ENCODE measurements at regions not wholly inside any gene's neighbourhood (a gene's known extent, or its start where the extent isn't known, plus 50 kb on each side); places are given as distances from the start of the nearest gene placed in this dataset.

GRCh38 chr16:79685871-79686270 lies 85.3 kb upstream of the MAF start:
- no peak overlapping the region for H3K27ac ChIP-seq (ENCODE audit: insufficient read depth, low read depth, low read length, poor library complexity, severe bottlenecking)
- no peaks in the 10 kb centered on the region for H3K9me3 ChIP-seq (ENCODE audit: control insufficient read depth, low read length)
- H3K4me1 ChIP-seq (ENCODE audit: control insufficient read depth, insufficient read depth, low read length) = no peaks in the 10 kb centered on the region
- H3K36me3 ChIP-seq (ENCODE audit: control insufficient read depth, insufficient read depth, low read length) = no peaks in the 10 kb centered on the region
- no peak overlapping the region for H3K4me3 ChIP-seq (ENCODE audit: insufficient read depth, low read depth, low read length)
- WGBS, 2 experiments = 75 to 96% methylated on average over 2 to 3 of the region's 3 CpGs
- no peaks in the 10 kb centered on the region for H3K27me3 ChIP-seq (ENCODE audit: control insufficient read depth, insufficient read depth, low read length, poor library complexity, severe bottlenecking)

- H3K4me1 ChIP-seq (ENCODE audit: control insufficient read depth, insufficient read depth, low read length) = no peaks in the 10 kb centered on the region
- H3K4me3 ChIP-seq (ENCODE audit: insufficient read depth, low read depth, low read length) = no peak overlapping the region
- no peak overlapping the region for H3K27ac ChIP-seq (ENCODE audit: insufficient read depth, low read depth, low read length, poor library complexity, severe bottlenecking)
- H3K27me3 ChIP-seq (ENCODE audit: control insufficient read depth, insufficient read depth, low read length, poor library complexity, severe bottlenecking) = no peaks in the 10 kb centered on the region
- no peaks in the 10 kb centered on the region for H3K36me3 ChIP-seq (ENCODE audit: control insufficient read depth, insufficient read depth, low read length)
- H3K9me3 ChIP-seq (ENCODE audit: control insufficient read depth, low read length) = no peaks in the 10 kb centered on the region
- 100% methylated on average over 1 of the region's 1 CpG; no CpG with 5 or more reads in 1 of the 2 experiments for WGBS, 2 experiments
Measured at GRCh38 chr16:79679334-79679733, 78.8 kb upstream of the MAF start.

GRCh38 chr16:79677799-79678530 lies 77.4 kb upstream of the MAF start:
- no peaks in the 10 kb centered on the region for H3K36me3 ChIP-seq (ENCODE audit: control insufficient read depth, insufficient read depth, low read length)

DNA sequence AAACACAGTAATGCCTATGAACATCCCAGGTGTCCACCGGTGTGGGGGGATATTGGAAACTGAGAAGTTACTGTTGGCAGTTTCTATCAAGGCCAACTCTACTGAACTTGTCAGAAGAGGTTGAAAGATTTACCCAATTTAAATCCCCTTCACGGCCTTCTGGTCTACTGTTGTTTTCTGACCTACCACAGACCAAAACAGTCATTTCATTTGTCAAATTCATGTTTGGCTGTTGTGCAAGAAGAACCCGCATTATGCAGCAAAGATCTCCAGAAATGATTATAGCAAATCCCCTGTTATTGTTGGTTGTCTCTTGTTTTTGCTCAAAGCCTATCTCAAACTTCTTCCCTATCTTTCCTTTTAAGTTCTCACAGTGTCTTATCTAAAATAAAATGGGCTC lies 73.1 kb upstream of the MAF start:
- no peaks in the 10 kb centered on the region for H3K4me1 ChIP-seq (ENCODE audit: control insufficient read depth, insufficient read depth, low read length)
- no peak overlapping the region for H3K4me3 ChIP-seq (ENCODE audit: insufficient read depth, low read depth, low read length)
- no peaks in the 10 kb centered on the region for H3K27me3 ChIP-seq (ENCODE audit: control insufficient read depth, insufficient read depth, low read length, poor library complexity, severe bottlenecking)
- 90 to 93% methylated on average over 3 of the region's 3 CpGs for WGBS, 2 experiments
- H3K9me3 ChIP-seq (ENCODE audit: control insufficient read depth, low read length) = peaks cover 2% of the 10 kb centered on the region
- no peak overlapping the region for H3K27ac ChIP-seq (ENCODE audit: insufficient read depth, low read depth, low read length, poor library complexity, severe bottlenecking)
- H3K36me3 ChIP-seq (ENCODE audit: control insufficient read depth, insufficient read depth, low read length) = no peaks in the 10 kb centered on the region

More at GRCh38 chr16:79677799-79678530, 77.4 kb upstream of the MAF start:
- WGBS, 2 experiments = 96 to 97% methylated on average over 6 of the region's 6 CpGs
- H3K9me3 ChIP-seq (ENCODE audit: control insufficient read depth, low read length) = no peaks in the 10 kb centered on the region
- H3K27me3 ChIP-seq (ENCODE audit: control insufficient read depth, insufficient read depth, low read length, poor library complexity, severe bottlenecking) = no peaks in the 10 kb centered on the region
- H3K4me1 ChIP-seq (ENCODE audit: control insufficient read depth, insufficient read depth, low read length) = no peaks in the 10 kb centered on the region
- no peak overlapping the region for H3K4me3 ChIP-seq (ENCODE audit: insufficient read depth, low read depth, low read length)
- no peak overlapping the region for H3K27ac ChIP-seq (ENCODE audit: insufficient read depth, low read depth, low read length, poor library complexity, severe bottlenecking)

GRCh38 chr16:79672524-79672923 lies 72.0 kb upstream of the MAF start:
- Histone ChIP-seq H3K4me1 (ENCODE audit: control insufficient read depth, insufficient read depth, low read length) (no peaks in the 10 kb centered on the region), H3K36me3 (ENCODE audit: control insufficient read depth, insufficient read depth, low read length) (no peaks in the 10 kb centered on the region), H3K4me3 (ENCODE audit: insufficient read depth, low read depth, low read length) (no peak overlapping the region), H3K9me3 (ENCODE audit: control insufficient read depth, low read length) (peaks cover 2% of the 10 kb centered on the region), H3K27ac (ENCODE audit: insufficient read depth, low read depth, low read length, poor library complexity, severe bottlenecking) (no peak overlapping the region), H3K27me3 (ENCODE audit: control insufficient read depth, insufficient read depth, low read length, poor library complexity, severe bottlenecking) (no peaks in the 10 kb centered on the region)
- 93 to 98% methylated on average over 1 to 2 of the region's 2 CpGs for WGBS, 2 experiments

DNA sequence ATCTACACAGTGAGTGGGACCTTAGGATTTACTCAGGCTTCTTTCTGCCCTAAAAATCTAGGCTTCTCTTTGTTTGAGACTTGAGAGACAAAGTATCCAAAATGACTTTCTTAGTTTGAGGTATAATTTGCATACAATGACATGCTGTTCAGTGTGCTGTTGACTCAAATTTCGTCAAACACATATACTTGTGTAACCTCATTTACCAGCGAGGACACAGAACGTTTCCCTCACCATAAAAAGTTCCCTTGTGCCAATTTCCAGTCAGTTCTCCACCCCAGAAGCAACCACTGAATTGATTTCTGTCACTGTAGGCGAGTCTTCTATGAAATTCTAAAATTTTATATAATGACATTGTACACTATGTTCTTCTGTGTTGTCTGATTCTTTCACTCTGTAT lies 68.0 kb upstream of the MAF start:
- Histone ChIP-seq H3K27me3 (ENCODE audit: control insufficient read depth, insufficient read depth, low read length, poor library complexity, severe bottlenecking) (no peaks in the 10 kb centered on the region), H3K36me3 (ENCODE audit: control insufficient read depth, insufficient read depth, low read length) (no peaks in the 10 kb centered on the region)
- WGBS, 2 experiments = 88 to 90% methylated on average over 3 of the region's 4 CpGs

DNA sequence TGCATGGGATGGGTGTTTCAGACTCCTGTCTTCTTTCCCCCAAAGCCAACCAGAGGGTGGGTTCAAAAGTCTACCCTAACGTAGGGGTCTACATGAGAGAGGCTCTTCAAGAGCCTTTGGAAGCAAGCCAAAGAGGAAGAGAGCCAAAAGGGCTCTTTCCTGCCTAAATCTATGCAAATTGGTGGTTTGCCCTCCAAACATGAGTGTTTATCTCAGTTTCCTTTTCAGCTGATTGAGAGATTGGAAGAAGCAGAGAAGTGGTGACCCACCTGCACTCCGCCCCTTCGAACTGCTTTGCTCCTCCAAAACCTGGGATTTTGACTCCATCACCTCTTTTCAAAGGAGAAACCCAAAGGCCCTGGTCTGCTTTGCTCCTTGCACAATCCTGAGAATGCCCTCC lies 65.4 kb upstream of the MAF start:
- Histone ChIP-seq H3K4me1 (ENCODE audit: control insufficient read depth, insufficient read depth, low read length) (no peaks in the 10 kb centered on the region), H3K4me3 (ENCODE audit: insufficient read depth, low read depth, low read length) (no peak overlapping the region), H3K9me3 (ENCODE audit: control insufficient read depth, low read length) (peaks cover under 1% of the 10 kb centered on the region), H3K36me3 (ENCODE audit: control insufficient read depth, insufficient read depth, low read length) (no peaks in the 10 kb centered on the region), H3K27me3 (ENCODE audit: control insufficient read depth, insufficient read depth, low read length, poor library complexity, severe bottlenecking) (no peaks in the 10 kb centered on the region), H3K27ac (ENCODE audit: insufficient read depth, low read depth, low read length, poor library complexity, severe bottlenecking) (no peak overlapping the region)
- WGBS, 2 experiments = 94% methylated on average over 3 of the region's 3 CpGs

More for the DNA sequence above, 68.0 kb upstream of the MAF start:
- Histone ChIP-seq H3K4me1 (ENCODE audit: control insufficient read depth, insufficient read depth, low read length) (no peaks in the 10 kb centered on the region), H3K9me3 (ENCODE audit: control insufficient read depth, low read length) (peaks cover 2% of the 10 kb centered on the region), H3K4me3 (ENCODE audit: insufficient read depth, low read depth, low read length) (no peak overlapping the region), H3K27ac (ENCODE audit: insufficient read depth, low read depth, low read length, poor library complexity, severe bottlenecking) (no peak overlapping the region)

- Histone ChIP-seq H3K27me3 (ENCODE audit: control insufficient read depth, insufficient read depth, low read length, poor library complexity, severe bottlenecking) (no peaks in the 10 kb centered on the region), H3K4me3 (ENCODE audit: insufficient read depth, low read depth, low read length) (no peak overlapping the region), H3K36me3 (ENCODE audit: control insufficient read depth, insufficient read depth, low read length) (no peaks in the 10 kb centered on the region), H3K27ac (ENCODE audit: insufficient read depth, low read depth, low read length, poor library complexity, severe bottlenecking) (no peak overlapping the region), H3K9me3 (ENCODE audit: control insufficient read depth, low read length) (no peaks in the 10 kb centered on the region), H3K4me1 (ENCODE audit: control insufficient read depth, insufficient read depth, low read length) (no peaks in the 10 kb centered on the region)
- 87 to 90% methylated on average over 1 of the region's 1 CpG for WGBS, 2 experiments
Measured at GRCh38 chr16:79664407-79664806, 63.9 kb upstream of the MAF start.

DNA sequence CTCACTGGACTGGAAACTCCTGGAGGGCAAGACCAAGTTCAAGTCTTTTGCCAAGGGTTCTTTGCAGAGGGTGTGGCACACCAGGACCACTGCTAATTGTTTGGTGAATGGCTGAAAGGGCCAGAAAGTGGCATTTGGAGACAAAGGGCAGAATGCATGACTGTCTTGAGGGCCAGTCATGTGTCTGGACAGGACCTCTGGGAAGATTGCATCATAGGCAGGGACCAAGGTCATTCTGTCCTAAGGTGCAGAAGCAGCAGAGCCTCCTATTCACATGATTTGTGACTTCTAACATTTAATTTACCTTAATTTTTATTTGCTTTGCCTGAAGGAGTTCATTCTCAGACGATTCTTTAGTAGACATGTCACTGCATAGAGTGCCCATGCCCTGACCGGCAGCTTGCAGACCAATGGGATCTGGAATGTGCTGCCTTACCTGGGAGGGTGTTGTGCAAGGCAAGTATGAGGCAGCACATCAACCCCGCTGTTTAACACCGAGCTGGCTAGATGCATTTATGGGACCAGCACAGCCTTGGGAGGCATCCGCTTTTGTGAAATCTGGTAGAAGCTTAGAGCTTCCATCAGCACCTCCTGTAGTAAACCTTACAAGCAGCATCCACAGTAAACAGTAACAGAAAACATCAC lies 62.3 kb upstream of the MAF start:
- H3K4me3 ChIP-seq (ENCODE audit: insufficient read depth, low read depth, low read length) = no peak overlapping the region
- no peaks in the 10 kb centered on the region for H3K36me3 ChIP-seq (ENCODE audit: control insufficient read depth, insufficient read depth, low read length)
- no peak overlapping the region for H3K27ac ChIP-seq (ENCODE audit: insufficient read depth, low read depth, low read length, poor library complexity, severe bottlenecking)
- H3K4me1 ChIP-seq (ENCODE audit: control insufficient read depth, insufficient read depth, low read length) = no peaks in the 10 kb centered on the region
- no peaks in the 10 kb centered on the region for H3K9me3 ChIP-seq (ENCODE audit: control insufficient read depth, low read length)
- H3K27me3 ChIP-seq (ENCODE audit: control insufficient read depth, insufficient read depth, low read length, poor library complexity, severe bottlenecking) = no peaks in the 10 kb centered on the region
- 95% methylated on average over 5 of the region's 5 CpGs for WGBS, 2 experiments

GRCh38 chr16:79662122-79662521 lies 61.6 kb upstream of the MAF start:
- WGBS, 2 experiments = 96 to 98% methylated on average over 1 of the region's 1 CpG
- H3K27ac ChIP-seq (ENCODE audit: insufficient read depth, low read depth, low read length, poor library complexity, severe bottlenecking) = no peak overlapping the region
- no peaks in the 10 kb centered on the region for H3K9me3 ChIP-seq (ENCODE audit: control insufficient read depth, low read length)
- H3K4me1 ChIP-seq (ENCODE audit: control insufficient read depth, insufficient read depth, low read length) = no peaks in the 10 kb centered on the region
- H3K4me3 ChIP-seq (ENCODE audit: insufficient read depth, low read depth, low read length) = no peak overlapping the region
- no peaks in the 10 kb centered on the region for H3K27me3 ChIP-seq (ENCODE audit: control insufficient read depth, insufficient read depth, low read length, poor library complexity, severe bottlenecking)
- H3K36me3 ChIP-seq (ENCODE audit: control insufficient read depth, insufficient read depth, low read length) = no peaks in the 10 kb centered on the region
